GM23248 (cell line): ENCODE measurements at regions not wholly inside any gene's neighbourhood (a gene's known extent, or its start where the extent isn't known, plus 50 kb on each side); places are given as distances from the start of the nearest gene placed in this dataset.

Source experiments
- EZH2 ChIP-seq: fragments of 200-600 bp; sonication (generic); IDR thresholded peaks from 2 replicates; pipeline ENCODE4 v1.6.1; 2018; ENCODE audit warnings: antibody characterized with exemption, mild to moderate bottlenecking; ENCODE audit not compliant: insufficient read depth, poor library complexity, severe bottlenecking
- EZH2phosphoT487 ChIP-seq: fragments of 200-600 bp; sonication (generic); IDR thresholded peaks from 2 replicates; pipeline ENCODE4 v1.6.1; 2018; ENCODE audit warnings: antibody characterized with exemption, moderate library complexity, mild to moderate bottlenecking, low read depth; ENCODE audit not compliant: insufficient read depth

GRCh38 chr6:168128631-168129291 is 49.7 kb upstream of the FRMD1 start:
- TF ChIP-seq EZH2 (no peak), EZH2phosphoT487 (no peak)
